Lower leg skin (tissue), 3 donors: ENCODE measurements at regions not wholly inside any gene's neighbourhood (a gene's known extent, or its start where the extent isn't known, plus 50 kb on each side); places are given as distances from the start of the nearest gene placed in this dataset.

Experiments
- POLR2A ChIP-seq, 2 donors: fragments of 450-650 bp; IDR thresholded peaks; one replicate each; pipeline ENCODE4 v1.6.1; 2016 to 2017; ENCODE audit warnings: antibody characterized with exemption in 2 of 2, mild to moderate bottlenecking in 1 of 2, moderate library complexity in 1 of 2
- TF ChIP-seq, protein P1 (sequence below), 3 donors: fragments of 450-650 bp; IDR thresholded peaks; one replicate each; pipeline ENCODE4 v1.5.1; 2016; ENCODE audit warnings: antibody characterized with exemption in 3 of 3, mild to moderate bottlenecking in 3 of 3, moderate library complexity in 2 of 3

DNA sequence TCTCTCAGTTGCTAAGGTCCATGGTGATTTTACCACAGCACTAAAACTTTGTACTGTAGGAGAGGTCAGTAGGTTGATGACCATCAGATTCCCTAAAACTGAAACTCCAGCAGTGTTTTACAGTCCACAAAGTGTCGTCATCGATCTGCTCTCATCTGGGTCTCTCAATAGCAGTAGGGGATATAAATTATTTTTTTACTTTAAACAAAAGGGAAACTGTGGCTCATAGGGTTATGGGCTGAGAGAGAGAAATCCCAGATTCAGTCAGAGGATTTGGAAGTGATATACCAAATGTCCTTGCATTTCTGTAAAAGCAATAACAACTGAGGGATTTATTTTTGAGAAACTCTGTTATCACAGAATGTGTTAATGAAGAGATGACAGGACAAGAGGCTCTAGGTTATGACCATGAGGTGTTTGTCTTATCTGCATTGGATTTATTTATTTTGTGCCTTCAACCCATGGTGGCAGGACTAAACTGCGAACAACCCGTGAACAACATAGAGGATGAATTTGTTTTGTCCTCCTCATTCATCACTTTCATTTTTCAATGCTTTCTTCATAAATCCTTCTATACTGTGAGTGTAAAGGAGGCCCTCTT, 869.7 kb downstream of the OTOL1 start:
- TF ChIP-seq, protein P1, sequence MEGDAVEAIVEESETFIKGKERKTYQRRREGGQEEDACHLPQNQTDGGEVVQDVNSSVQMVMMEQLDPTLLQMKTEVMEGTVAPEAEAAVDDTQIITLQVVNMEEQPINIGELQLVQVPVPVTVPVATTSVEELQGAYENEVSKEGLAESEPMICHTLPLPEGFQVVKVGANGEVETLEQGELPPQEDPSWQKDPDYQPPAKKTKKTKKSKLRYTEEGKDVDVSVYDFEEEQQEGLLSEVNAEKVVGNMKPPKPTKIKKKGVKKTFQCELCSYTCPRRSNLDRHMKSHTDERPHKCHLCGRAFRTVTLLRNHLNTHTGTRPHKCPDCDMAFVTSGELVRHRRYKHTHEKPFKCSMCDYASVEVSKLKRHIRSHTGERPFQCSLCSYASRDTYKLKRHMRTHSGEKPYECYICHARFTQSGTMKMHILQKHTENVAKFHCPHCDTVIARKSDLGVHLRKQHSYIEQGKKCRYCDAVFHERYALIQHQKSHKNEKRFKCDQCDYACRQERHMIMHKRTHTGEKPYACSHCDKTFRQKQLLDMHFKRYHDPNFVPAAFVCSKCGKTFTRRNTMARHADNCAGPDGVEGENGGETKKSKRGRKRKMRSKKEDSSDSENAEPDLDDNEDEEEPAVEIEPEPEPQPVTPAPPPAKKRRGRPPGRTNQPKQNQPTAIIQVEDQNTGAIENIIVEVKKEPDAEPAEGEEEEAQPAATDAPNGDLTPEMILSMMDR (IDR thresholded peaks at IDR 0.05) = no peak
- no peak for TF ChIP-seq POLR2A (IDR thresholded peaks at IDR 0.05)
